GM12878 (cell line): ENCODE measurements at regions not wholly inside any gene's neighbourhood (a gene's known extent, or its start where the extent isn't known, plus 50 kb on each side); places are given as distances from the start of the nearest gene placed in this dataset.

Experiments used
- BACH1 ChIP-seq: fragments of 450-650 bp; IDR thresholded peaks from 2 replicates; pipeline ENCODE4 v1.6.1; 2017; ENCODE audit warnings: mild to moderate bottlenecking, borderline replicate concordance
- NBN ChIP-seq: fragments of 450-650 bp; IDR thresholded peaks from 2 replicates; pipeline ENCODE4 v1.6.1; 2016
- SMC3 ChIP-seq: IDR thresholded peaks from 2 replicates; pipeline ENCODE4 v1.6.1; 2011; ENCODE audit warnings: low read length, improper control_type of control experiment, borderline replicate concordance
- SPI1 ChIP-seq: IDR thresholded peaks from 2 replicates; pipeline ENCODE4 v1.6.1; 2011; ENCODE audit warnings: low read depth, mild to moderate bottlenecking, low read length, moderate library complexity, borderline replicate concordance; ENCODE audit not compliant: insufficient read depth
- ZZZ3 ChIP-seq: IDR thresholded peaks from 2 replicates; pipeline ENCODE4 v1.6.1; 2011; ENCODE audit warnings: low read depth; ENCODE audit not compliant: control insufficient read depth, insufficient read length
- TF ChIP-seq, protein P1 (sequence below): fragments of 450-650 bp; IDR thresholded peaks from 2 replicates; pipeline ENCODE4 v1.6.1; 2017; ENCODE audit warnings: low read depth, mild to moderate bottlenecking, moderate library complexity
- TF ChIP-seq, protein P2 (sequence below): fragments of 450-650 bp; conservative IDR thresholded peaks from 2 replicates; pipeline ENCODE4 v1.6.1; 2017; ENCODE audit warnings: mild to moderate bottlenecking, moderate library complexity
- TF ChIP-seq, protein P3 (sequence below): fragments of 450-650 bp; IDR thresholded peaks from 2 replicates; pipeline ENCODE4 v1.6.1; 2017; ENCODE audit warnings: mild to moderate bottlenecking
- TF ChIP-seq, protein P4 (sequence below): fragments of 450-650 bp; IDR thresholded peaks from 2 replicates; pipeline ENCODE4 v1.6.1; 2016; ENCODE audit warnings: mild to moderate bottlenecking
- TF ChIP-seq, protein P5 (sequence below), 3 experiments: IDR thresholded peaks in 2 of 3; conservative IDR thresholded peaks in 1 of 3; 2 replicates each; pipeline ENCODE4 v1.5.1; 2011; ENCODE audit warnings: low read depth in 3 of 3, low read length in 3 of 3, mild to moderate bottlenecking in 3 of 3, control low read depth in 2 of 3, moderate library complexity in 2 of 3, inconsistent platforms in 1 of 3, mixed read lengths in 1 of 3; ENCODE audit not compliant: control insufficient read depth in 2 of 3, insufficient read depth in 1 of 3; ENCODE audit errors: extremely low read depth in 1 of 3
- TF ChIP-seq, protein P6 (sequence below): fragments of 450-650 bp; formaldehyde crosslinking; IDR thresholded peaks from 2 replicates; pipeline ENCODE4 v1.4.0; 2020; ENCODE audit warnings: mild to moderate bottlenecking, moderate library complexity
- TF ChIP-seq, protein P7 (sequence below): fragments of 150-350 bp; IDR thresholded peaks from 2 replicates; pipeline ENCODE4 v1.6.1; 2014; ENCODE audit warnings: mild to moderate bottlenecking, low read depth, low read length

DNA sequence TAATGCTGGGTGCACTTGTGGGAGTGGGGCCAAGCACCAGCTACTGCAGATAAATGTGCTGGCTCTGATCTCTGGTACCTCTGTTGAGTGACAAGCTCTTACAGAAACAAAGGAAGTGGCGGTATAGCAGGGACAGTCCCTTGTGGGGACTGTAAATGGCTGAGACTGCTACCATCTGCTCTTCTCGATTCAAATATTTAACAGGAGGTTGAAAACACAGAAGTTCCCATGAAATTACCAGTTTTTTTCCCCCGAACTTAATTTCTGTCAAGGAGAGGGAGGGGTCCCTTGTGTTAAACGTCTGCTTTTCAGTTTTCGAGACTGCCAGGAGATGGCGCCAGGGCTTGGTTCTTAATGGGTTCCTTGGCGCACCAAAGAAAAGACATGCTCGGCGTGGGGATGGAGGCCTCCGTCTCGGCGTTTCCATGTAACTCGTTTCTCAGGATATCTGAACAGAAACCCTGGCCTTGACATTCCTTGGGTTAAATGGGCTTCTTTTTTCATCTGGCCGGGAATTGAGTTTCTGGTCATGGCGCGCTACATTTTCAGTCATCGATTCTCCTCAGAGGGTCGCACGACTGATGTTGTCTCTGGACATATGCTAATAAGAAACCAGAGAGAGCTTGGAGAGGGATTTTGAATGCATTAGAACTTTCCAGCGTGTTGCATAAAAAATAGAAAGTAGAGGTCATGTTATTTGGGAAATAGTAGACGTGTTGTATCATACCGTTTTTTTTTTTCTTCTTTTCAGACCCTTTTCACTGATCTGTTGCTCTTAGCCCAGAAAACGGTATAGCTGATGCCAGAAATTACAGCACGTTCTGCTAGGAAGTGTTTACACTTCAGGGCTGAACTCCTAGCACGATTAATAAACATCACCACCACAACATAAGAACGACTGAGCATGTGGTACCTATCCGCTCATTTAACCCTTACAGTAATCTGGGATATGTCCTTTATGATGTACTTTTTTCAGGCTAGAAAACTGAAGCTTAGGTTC is 64.0 kb downstream of the CARTPT start (continued):
- TF ChIP-seq, protein P1, sequence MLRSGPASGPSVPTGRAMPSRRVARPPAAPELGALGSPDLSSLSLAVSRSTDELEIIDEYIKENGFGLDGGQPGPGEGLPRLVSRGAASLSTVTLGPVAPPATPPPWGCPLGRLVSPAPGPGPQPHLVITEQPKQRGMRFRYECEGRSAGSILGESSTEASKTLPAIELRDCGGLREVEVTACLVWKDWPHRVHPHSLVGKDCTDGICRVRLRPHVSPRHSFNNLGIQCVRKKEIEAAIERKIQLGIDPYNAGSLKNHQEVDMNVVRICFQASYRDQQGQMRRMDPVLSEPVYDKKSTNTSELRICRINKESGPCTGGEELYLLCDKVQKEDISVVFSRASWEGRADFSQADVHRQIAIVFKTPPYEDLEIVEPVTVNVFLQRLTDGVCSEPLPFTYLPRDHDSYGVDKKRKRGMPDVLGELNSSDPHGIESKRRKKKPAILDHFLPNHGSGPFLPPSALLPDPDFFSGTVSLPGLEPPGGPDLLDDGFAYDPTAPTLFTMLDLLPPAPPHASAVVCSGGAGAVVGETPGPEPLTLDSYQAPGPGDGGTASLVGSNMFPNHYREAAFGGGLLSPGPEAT: peak; percentile 65
- peak; percentile 71 for TF ChIP-seq SPI1
- TF ChIP-seq, protein P2, sequence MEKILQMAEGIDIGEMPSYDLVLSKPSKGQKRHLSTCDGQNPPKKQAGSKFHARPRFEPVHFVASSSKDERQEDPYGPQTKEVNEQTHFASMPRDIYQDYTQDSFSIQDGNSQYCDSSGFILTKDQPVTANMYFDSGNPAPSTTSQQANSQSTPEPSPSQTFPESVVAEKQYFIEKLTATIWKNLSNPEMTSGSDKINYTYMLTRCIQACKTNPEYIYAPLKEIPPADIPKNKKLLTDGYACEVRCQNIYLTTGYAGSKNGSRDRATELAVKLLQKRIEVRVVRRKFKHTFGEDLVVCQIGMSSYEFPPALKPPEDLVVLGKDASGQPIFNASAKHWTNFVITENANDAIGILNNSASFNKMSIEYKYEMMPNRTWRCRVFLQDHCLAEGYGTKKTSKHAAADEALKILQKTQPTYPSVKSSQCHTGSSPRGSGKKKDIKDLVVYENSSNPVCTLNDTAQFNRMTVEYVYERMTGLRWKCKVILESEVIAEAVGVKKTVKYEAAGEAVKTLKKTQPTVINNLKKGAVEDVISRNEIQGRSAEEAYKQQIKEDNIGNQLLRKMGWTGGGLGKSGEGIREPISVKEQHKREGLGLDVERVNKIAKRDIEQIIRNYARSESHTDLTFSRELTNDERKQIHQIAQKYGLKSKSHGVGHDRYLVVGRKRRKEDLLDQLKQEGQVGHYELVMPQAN: no peak
- 0 out of 2 replicates have a peak, but pooled peaks have one; percentile 63 for TF ChIP-seq NBN
- TF ChIP-seq, protein P3, sequence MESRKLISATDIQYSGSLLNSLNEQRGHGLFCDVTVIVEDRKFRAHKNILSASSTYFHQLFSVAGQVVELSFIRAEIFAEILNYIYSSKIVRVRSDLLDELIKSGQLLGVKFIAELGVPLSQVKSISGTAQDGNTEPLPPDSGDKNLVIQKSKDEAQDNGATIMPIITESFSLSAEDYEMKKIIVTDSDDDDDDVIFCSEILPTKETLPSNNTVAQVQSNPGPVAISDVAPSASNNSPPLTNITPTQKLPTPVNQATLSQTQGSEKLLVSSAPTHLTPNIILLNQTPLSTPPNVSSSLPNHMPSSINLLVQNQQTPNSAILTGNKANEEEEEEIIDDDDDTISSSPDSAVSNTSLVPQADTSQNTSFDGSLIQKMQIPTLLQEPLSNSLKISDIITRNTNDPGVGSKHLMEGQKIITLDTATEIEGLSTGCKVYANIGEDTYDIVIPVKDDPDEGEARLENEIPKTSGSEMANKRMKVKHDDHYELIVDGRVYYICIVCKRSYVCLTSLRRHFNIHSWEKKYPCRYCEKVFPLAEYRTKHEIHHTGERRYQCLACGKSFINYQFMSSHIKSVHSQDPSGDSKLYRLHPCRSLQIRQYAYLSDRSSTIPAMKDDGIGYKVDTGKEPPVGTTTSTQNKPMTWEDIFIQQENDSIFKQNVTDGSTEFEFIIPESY: peak; percentile 57; the same call in 1 of the 2 replicates
- TF ChIP-seq, protein P4, sequence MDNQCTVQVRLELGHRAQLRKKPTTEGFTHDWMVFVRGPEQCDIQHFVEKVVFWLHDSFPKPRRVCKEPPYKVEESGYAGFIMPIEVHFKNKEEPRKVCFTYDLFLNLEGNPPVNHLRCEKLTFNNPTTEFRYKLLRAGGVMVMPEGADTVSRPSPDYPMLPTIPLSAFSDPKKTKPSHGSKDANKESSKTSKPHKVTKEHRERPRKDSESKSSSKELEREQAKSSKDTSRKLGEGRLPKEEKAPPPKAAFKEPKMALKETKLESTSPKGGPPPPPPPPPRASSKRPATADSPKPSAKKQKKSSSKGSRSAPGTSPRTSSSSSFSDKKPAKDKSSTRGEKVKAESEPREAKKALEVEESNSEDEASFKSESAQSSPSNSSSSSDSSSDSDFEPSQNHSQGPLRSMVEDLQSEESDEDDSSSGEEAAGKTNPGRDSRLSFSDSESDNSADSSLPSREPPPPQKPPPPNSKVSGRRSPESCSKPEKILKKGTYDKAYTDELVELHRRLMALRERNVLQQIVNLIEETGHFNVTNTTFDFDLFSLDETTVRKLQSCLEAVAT: peak; percentile 83
- TF ChIP-seq, protein P5, sequence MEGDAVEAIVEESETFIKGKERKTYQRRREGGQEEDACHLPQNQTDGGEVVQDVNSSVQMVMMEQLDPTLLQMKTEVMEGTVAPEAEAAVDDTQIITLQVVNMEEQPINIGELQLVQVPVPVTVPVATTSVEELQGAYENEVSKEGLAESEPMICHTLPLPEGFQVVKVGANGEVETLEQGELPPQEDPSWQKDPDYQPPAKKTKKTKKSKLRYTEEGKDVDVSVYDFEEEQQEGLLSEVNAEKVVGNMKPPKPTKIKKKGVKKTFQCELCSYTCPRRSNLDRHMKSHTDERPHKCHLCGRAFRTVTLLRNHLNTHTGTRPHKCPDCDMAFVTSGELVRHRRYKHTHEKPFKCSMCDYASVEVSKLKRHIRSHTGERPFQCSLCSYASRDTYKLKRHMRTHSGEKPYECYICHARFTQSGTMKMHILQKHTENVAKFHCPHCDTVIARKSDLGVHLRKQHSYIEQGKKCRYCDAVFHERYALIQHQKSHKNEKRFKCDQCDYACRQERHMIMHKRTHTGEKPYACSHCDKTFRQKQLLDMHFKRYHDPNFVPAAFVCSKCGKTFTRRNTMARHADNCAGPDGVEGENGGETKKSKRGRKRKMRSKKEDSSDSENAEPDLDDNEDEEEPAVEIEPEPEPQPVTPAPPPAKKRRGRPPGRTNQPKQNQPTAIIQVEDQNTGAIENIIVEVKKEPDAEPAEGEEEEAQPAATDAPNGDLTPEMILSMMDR (IDR thresholded peaks at IDR 0.05 in 2 of 3, conservative IDR thresholded peaks at IDR 0.05 in 1 of 3; ENCODE audit: control insufficient read depth in 2 of 3, extremely low read depth in 1 of 3, insufficient read depth in 1 of 3, low read depth in 3 of 3, low read length in 3 of 3): peak; percentile 61 to 71 (median 70)
- TF ChIP-seq, protein P6, sequence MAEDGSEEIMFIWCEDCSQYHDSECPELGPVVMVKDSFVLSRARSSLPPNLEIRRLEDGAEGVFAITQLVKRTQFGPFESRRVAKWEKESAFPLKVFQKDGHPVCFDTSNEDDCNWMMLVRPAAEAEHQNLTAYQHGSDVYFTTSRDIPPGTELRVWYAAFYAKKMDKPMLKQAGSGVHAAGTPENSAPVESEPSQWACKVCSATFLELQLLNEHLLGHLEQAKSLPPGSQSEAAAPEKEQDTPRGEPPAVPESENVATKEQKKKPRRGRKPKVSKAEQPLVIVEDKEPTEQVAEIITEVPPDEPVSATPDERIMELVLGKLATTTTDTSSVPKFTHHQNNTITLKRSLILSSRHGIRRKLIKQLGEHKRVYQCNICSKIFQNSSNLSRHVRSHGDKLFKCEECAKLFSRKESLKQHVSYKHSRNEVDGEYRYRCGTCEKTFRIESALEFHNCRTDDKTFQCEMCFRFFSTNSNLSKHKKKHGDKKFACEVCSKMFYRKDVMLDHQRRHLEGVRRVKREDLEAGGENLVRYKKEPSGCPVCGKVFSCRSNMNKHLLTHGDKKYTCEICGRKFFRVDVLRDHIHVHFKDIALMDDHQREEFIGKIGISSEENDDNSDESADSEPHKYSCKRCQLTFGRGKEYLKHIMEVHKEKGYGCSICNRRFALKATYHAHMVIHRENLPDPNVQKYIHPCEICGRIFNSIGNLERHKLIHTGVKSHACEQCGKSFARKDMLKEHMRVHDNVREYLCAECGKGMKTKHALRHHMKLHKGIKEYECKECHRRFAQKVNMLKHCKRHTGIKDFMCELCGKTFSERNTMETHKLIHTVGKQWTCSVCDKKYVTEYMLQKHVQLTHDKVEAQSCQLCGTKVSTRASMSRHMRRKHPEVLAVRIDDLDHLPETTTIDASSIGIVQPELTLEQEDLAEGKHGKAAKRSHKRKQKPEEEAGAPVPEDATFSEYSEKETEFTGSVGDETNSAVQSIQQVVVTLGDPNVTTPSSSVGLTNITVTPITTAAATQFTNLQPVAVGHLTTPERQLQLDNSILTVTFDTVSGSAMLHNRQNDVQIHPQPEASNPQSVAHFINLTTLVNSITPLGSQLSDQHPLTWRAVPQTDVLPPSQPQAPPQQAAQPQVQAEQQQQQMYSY (CRISPR knock-in tag): no peak
- TF ChIP-seq, protein P7, sequence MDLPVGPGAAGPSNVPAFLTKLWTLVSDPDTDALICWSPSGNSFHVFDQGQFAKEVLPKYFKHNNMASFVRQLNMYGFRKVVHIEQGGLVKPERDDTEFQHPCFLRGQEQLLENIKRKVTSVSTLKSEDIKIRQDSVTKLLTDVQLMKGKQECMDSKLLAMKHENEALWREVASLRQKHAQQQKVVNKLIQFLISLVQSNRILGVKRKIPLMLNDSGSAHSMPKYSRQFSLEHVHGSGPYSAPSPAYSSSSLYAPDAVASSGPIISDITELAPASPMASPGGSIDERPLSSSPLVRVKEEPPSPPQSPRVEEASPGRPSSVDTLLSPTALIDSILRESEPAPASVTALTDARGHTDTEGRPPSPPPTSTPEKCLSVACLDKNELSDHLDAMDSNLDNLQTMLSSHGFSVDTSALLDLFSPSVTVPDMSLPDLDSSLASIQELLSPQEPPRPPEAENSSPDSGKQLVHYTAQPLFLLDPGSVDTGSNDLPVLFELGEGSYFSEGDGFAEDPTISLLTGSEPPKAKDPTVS: no peak
- no peak for TF ChIP-seq ZZZ3
- TF ChIP-seq BACH1: no peak
- peak; percentile 70 for TF ChIP-seq SMC3
